HEK293 (cell line): ENCODE measurements at regions not wholly inside any gene's neighbourhood (a gene's known extent, or its start where the extent isn't known, plus 50 kb on each side); places are given as distances from the start of the nearest gene placed in this dataset.

Source experiments
- CTCF ChIA-PET: fragments of 350-600 bp; formaldehyde crosslinking; extraction: SDS; loops from one replicate; lab custom pipeline; 2021; ENCODE audit warnings: antibody characterized with exemption; lab: Yijun Ruan, JAX
- POLR2A ChIA-PET: fragments of 300-600 bp; formaldehyde crosslinking; extraction: SDS; loops from one replicate; lab custom pipeline; 2020; ENCODE audit warnings: antibody characterized with exemption, inconsistent platforms; lab: Yijun Ruan, JAX
- H3K27ac ChIP-seq: fragments of 200-500 bp; sonication (Bioruptor generic); 2 replicates; pipeline ENCODE4 v1.5.1; 2014; ENCODE audit warnings: low read depth, low read length, control low read depth, inconsistent platforms; ENCODE audit errors: extremely low read depth
- H3K36me3 ChIP-seq, 2 experiments: fragments of 200-500 bp in 1 of 2; sonication (Bioruptor generic) in 1 of 2; 1 replicate in 1 of 2; 2 replicates in 1 of 2; pipeline ENCODE4 v1.5.1; 2014 to 2017; ENCODE audit warnings: inconsistent platforms in 2 of 2, low read length in 2 of 2; ENCODE audit not compliant: control insufficient read depth in 2 of 2, insufficient read depth in 1 of 2
- H3K4me1 ChIP-seq: fragments of 200-500 bp; sonication (Bioruptor generic); 2 replicates; pipeline ENCODE4 v1.5.1; 2014; ENCODE audit warnings: mild to moderate bottlenecking, low read length, inconsistent platforms; ENCODE audit not compliant: control insufficient read depth, insufficient read depth
- H3K4me3 ChIP-seq: 2 replicates; pipeline ENCODE4 v1.5.1; 2011; ENCODE audit warnings: low read depth, mild to moderate bottlenecking, control low read depth, low read length, moderate library complexity
- H3K9me3 ChIP-seq: fragments of 200-500 bp; sonication (Bioruptor generic); 2 replicates; pipeline ENCODE4 v1.5.1; 2014; ENCODE audit warnings: low read depth, low read length, inconsistent platforms; ENCODE audit not compliant: control insufficient read depth, insufficient read depth
- GFI1B ChIP-seq: fragments of 450-650 bp; formaldehyde crosslinking; IDR thresholded peaks from 2 replicates; pipeline ENCODE4 v1.5.1; 2016; ENCODE audit warnings: missing biosample characterization, missing genetic modification characterization
- GLIS1 ChIP-seq: fragments of 450-650 bp; formaldehyde crosslinking; IDR thresholded peaks from 2 replicates; pipeline ENCODE4 v1.5.1; 2016; ENCODE audit warnings: missing biosample characterization, missing genetic modification characterization
- HOXC10 ChIP-seq: sonication (generic); formaldehyde crosslinking; IDR thresholded peaks from 2 replicates; pipeline ENCODE4 v1.8.1; 2023; ENCODE audit warnings: mild to moderate bottlenecking, missing genetic modification reagents
- MYNN ChIP-seq: fragments of 450-650 bp; formaldehyde crosslinking; IDR thresholded peaks from 2 replicates; pipeline ENCODE4 v1.5.1; 2016; ENCODE audit warnings: missing biosample characterization, missing genetic modification characterization, borderline replicate concordance
- OVOL3 ChIP-seq: fragments of 450-650 bp; formaldehyde crosslinking; IDR thresholded peaks from 2 replicates; pipeline ENCODE4 v1.5.1; 2016; ENCODE audit warnings: missing biosample characterization, missing genetic modification characterization
- RBAK ChIP-seq: fragments of 450-650 bp; formaldehyde crosslinking; IDR thresholded peaks from 2 replicates; pipeline ENCODE4 v1.5.1; 2016; ENCODE audit warnings: missing biosample characterization, missing genetic modification characterization
- YY1 ChIP-seq: fragments of 450-650 bp; formaldehyde crosslinking; IDR thresholded peaks from 2 replicates; pipeline ENCODE4 v1.5.1; 2018; ENCODE audit warnings: missing biosample characterization, missing genetic modification characterization
- ZBTB8A ChIP-seq: fragments of 450-650 bp; formaldehyde crosslinking; IDR thresholded peaks from 2 replicates; pipeline ENCODE4 v1.5.1; 2016; ENCODE audit warnings: missing biosample characterization, missing genetic modification characterization
- ZFP69B ChIP-seq: fragments of 450-650 bp; formaldehyde crosslinking; IDR thresholded peaks from 2 replicates; pipeline ENCODE4 v1.5.1; 2016; ENCODE audit warnings: missing biosample characterization, missing genetic modification characterization
- ZNF132 ChIP-seq: fragments of 450-650 bp; formaldehyde crosslinking; IDR thresholded peaks from 2 replicates; pipeline ENCODE4 v1.5.1; 2017; ENCODE audit warnings: missing biosample characterization, missing genetic modification characterization, borderline replicate concordance
- ZNF175 ChIP-seq: fragments of 450-650 bp; formaldehyde crosslinking; IDR thresholded peaks from 2 replicates; pipeline ENCODE4 v1.5.1; 2016; ENCODE audit warnings: missing biosample characterization, missing genetic modification characterization
- ZNF2 ChIP-seq: fragments of 450-650 bp; formaldehyde crosslinking; IDR thresholded peaks from 2 replicates; pipeline ENCODE4 v1.5.1; 2016; ENCODE audit warnings: missing biosample characterization, missing genetic modification characterization
- ZNF311 ChIP-seq: fragments of 450-650 bp; formaldehyde crosslinking; IDR thresholded peaks from 2 replicates; pipeline ENCODE4 v1.5.1; 2017; ENCODE audit warnings: missing biosample characterization, missing genetic modification characterization, borderline replicate concordance
- ZNF341 ChIP-seq: fragments of 450-650 bp; formaldehyde crosslinking; IDR thresholded peaks from 2 replicates; pipeline ENCODE4; 2016; ENCODE audit warnings: low read depth, missing biosample characterization, missing genetic modification characterization
- ZNF37A ChIP-seq: fragments of 450-650 bp; IDR thresholded peaks from 2 replicates; pipeline ENCODE4 v1.5.1; 2018; ENCODE audit warnings: missing biosample characterization, missing genetic modification characterization
- ZNF404 ChIP-seq: fragments of 450-650 bp; formaldehyde crosslinking; IDR thresholded peaks from 2 replicates; pipeline ENCODE4 v1.5.1; 2017; ENCODE audit warnings: missing biosample characterization, missing genetic modification characterization
- ZNF433 ChIP-seq: fragments of 450-650 bp; formaldehyde crosslinking; IDR thresholded peaks from 2 replicates; pipeline ENCODE4 v1.5.1; 2016; ENCODE audit warnings: missing biosample characterization, missing genetic modification characterization, low read depth
- ZNF449 ChIP-seq: fragments of 450-650 bp; formaldehyde crosslinking; IDR thresholded peaks from 2 replicates; pipeline ENCODE4 v1.5.1; 2017; ENCODE audit warnings: missing biosample characterization, mild to moderate bottlenecking, missing genetic modification characterization, moderate library complexity
- ZNF488 ChIP-seq: fragments of 450-650 bp; formaldehyde crosslinking; IDR thresholded peaks from 2 replicates; pipeline ENCODE4 v1.5.1; 2016; ENCODE audit warnings: missing biosample characterization, missing genetic modification characterization
- ZNF561 ChIP-seq: fragments of 450-650 bp; IDR thresholded peaks from 2 replicates; pipeline ENCODE4 v1.5.1; 2018; ENCODE audit warnings: missing biosample characterization, missing genetic modification characterization, borderline replicate concordance
- ZNF571 ChIP-seq: fragments of 450-650 bp; formaldehyde crosslinking; IDR thresholded peaks from 2 replicates; pipeline ENCODE4 v1.5.0; 2017; ENCODE audit warnings: missing biosample characterization, missing genetic modification characterization
- ZNF664 ChIP-seq: fragments of 450-650 bp; formaldehyde crosslinking; IDR thresholded peaks from 2 replicates; pipeline ENCODE4 v1.5.1; 2016; ENCODE audit warnings: missing biosample characterization, missing genetic modification characterization
- ZNF704 ChIP-seq: fragments of 450-650 bp; formaldehyde crosslinking; IDR thresholded peaks from 2 replicates; pipeline ENCODE4 v1.5.1; 2016; ENCODE audit warnings: missing biosample characterization, missing genetic modification characterization
- ZSCAN23 ChIP-seq: fragments of 450-650 bp; formaldehyde crosslinking; IDR thresholded peaks from 2 replicates; pipeline ENCODE4 v1.5.1; 2016; ENCODE audit warnings: missing biosample characterization, missing genetic modification characterization
- ZXDB ChIP-seq: fragments of 450-650 bp; formaldehyde crosslinking; IDR thresholded peaks from 2 replicates; pipeline ENCODE4 v1.5.1; 2016; ENCODE audit warnings: missing biosample characterization, missing genetic modification characterization

GRCh38 chr2:37852585-37853014 is 72.5 kb upstream of the RMDN2 start (continued):
- TF ChIP-seq ZNF37A, result no peak
- no peak for TF ChIP-seq ZNF311 (tag by site-specific recombination)
- TF ChIP-seq, all 188 proteins: peak for 0

GRCh38 chr2:37854676-37855282 is 70.3 kb upstream of the RMDN2 start:
- CTCF ChIA-PET, result interaction anchor here (0.8 to 3.8 kb wide), 3 partner anchors 23 to 459 kb away, joined by 3 to 15 read pairs (median 4); no protein-coding TSS in a partner anchor
- no peak for TF ChIP-seq ZNF2
- no peak for TF ChIP-seq ZNF175 (tag by site-specific recombination)
- TF ChIP-seq ZSCAN23 (tag by site-specific recombination), result no peak
- TF ChIP-seq ZNF664, result no peak
- no peak for TF ChIP-seq ZNF571 (tag by site-specific recombination)
- TF ChIP-seq GLIS1 (tag by site-specific recombination), result no peak
- TF ChIP-seq, all 188 proteins: peak for 0
- POLR2A ChIA-PET, result no interaction called here
- Histone ChIP-seq H3K4me1 (peaks cover 4% of the 10 kb centered on the region; the same call in 1 of the 2 replicates), H3K9me3 (no peaks in the 10 kb centered on the region), H3K36me3 (no peaks in the 10 kb centered on the region), H3K4me3 (no peak overlapping the region), H3K27ac (no peak overlapping the region)

GRCh38 chr2:37855283-37856041 is 69.6 kb upstream of the RMDN2 start:
- Histone ChIP-seq H3K4me1 (peaks cover 4% of the 10 kb centered on the region; the same call in 1 of the 2 replicates), H3K36me3 (no peaks in the 10 kb centered on the region), H3K27ac (no peak overlapping the region), H3K4me3 (no peak overlapping the region), H3K9me3 (no peaks in the 10 kb centered on the region)
- POLR2A ChIA-PET, result no interaction called here
- CTCF ChIA-PET, result interaction anchor here (0.6 to 3.8 kb wide), 2 partner anchors 22 to 460 kb away, joined by 3 to 15 read pairs; no protein-coding TSS in a partner anchor
- TF ChIP-seq OVOL3 (no peak), GFI1B (tag by site-specific recombination) (no peak), ZXDB (no peak), HOXC10 (no peak), ZBTB8A (tag by site-specific recombination) (no peak), ZNF704 (no peak), ZNF311 (tag by site-specific recombination) (no peak), ZNF132 (tag by site-specific recombination) (no peak), ZFP69B (tag by site-specific recombination) (no peak), MYNN (tag by site-specific recombination) (no peak), ZNF404 (tag by site-specific recombination) (no peak), ZNF433 (no peak), RBAK (tag by site-specific recombination) (no peak), ZNF175 (tag by site-specific recombination) (no peak), ZNF561 (tag by site-specific recombination) (no peak), ZNF488 (tag by site-specific recombination) (no peak), ZNF341 (no peak), ZNF449 (tag by site-specific recombination) (no peak), YY1 (tag by site-specific recombination) (no peak)
- TF ChIP-seq, all 188 proteins: peak for 0
